Heart left ventricle (tissue), 13 donors: ENCODE measurements at regions not wholly inside any gene's neighbourhood (a gene's known extent, or its start where the extent isn't known, plus 50 kb on each side); places are given as distances from the start of the nearest gene placed in this dataset.

Source experiments
- CTCF ChIP-seq, 12 donors: fragments of 200-600 bp; sonication (generic) in 4 of 12; IDR thresholded peaks; one replicate each; pipeline versions ENCODE4 v1.5.0 to v1.8.0; 2018 to 2022; ENCODE audit warnings: antibody characterized with exemption in 12 of 12, mild to moderate bottlenecking in 5 of 12
- POLR2A ChIP-seq, 2 donors: fragments of 450-650 bp; IDR thresholded peaks; one replicate each; pipeline ENCODE4 v1.6.1; 2017; ENCODE audit warnings: antibody characterized with exemption in 2 of 2, mild to moderate bottlenecking in 2 of 2, moderate library complexity in 2 of 2
- donor health status: ischemic (EF 13 %, LVEDD 7.1; RV severe dilation, severe dysfunction).
- donor health status: DM: no; HTN: yes; CAD: no.
- donor health status: DM: no; HTN: no; CAD: no.
- donor health status: ischemic (EF 25% LVEDD 6.9; RV normal size, moderate dysfunction).
- donor health status: ischemic (EF 25% LVEDD 5.7; RV mildly dilated, moderate dysfunction).
- donor health status: ischemic (EF 35%, LVEDD 5.7; RV mildly dilated, moderate dysfunction).
- donor health status: nonischemic (EF 11% LVEDD 7.7; RV severe dilation, severe dysfunction).
- donor health status: DM: yes; HTN: yes; CAD: no.
- donor health status: PGD.
- donor health status: ischemic (EF 29% LVEDD 5.4; RV normal size, mild dysfunction).
- donor health status: nonischemic (EF 23%, LVEDD 6.1; RV moderate dilation, normal function).

DNA sequence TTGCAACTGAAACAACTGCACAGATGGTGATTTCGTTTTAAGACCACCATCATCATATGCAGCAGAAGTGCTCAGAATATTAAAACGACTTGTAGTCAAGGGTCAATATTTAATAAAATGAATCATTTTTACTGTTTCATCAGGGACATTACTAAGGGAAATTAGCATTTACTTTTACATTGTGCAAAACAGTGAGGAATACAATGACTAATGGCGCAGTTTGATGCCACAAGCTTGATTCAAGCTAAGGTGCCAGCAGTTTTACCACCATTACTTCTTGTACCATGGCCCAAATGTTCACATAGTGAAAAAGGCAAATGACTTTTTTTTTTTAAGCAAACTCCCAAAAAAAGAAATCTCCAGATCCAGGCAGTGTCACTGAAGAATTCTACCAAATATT lies 277.4 kb upstream of the CHRNA7 start:
- TF ChIP-seq CTCF (IDR thresholded peaks at IDR 0.05): no peak
- TF ChIP-seq POLR2A (IDR thresholded peaks at IDR 0.05): no peak
